ENCODE measurements at regions not wholly inside any gene's neighbourhood (a gene's known extent, or its start where the extent isn't known, plus 50 kb on each side); places are given as distances from the start of the nearest gene placed in this dataset.
"Not testable (repeated sequence)": the region's sequence is repeated elsewhere in the genome, so short reads cannot be mapped to it uniquely, and the experiment has no call there.

DNA sequence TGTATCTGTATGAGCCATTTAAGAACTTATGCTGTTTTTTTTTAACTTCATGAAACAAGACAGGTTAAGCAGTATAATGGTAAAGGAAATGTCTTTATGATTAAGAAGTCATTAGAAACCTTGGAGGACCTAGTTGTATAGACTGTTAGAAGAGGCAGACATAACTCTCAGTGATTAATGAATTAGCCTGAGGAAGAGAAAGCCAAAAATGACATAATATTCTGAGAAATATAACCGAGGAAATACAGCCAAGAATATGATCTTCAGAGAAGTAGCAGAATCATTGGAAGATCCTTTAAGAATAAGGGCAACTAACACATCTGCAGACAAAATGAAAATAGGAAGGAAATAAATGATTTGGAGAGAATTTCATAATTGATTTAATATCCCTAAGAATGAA lies 738.1 kb upstream of the NCAM2 start:
- DNase-seq (ENCODE audit: low read depth in 2 of 2) = no peak

DNA sequence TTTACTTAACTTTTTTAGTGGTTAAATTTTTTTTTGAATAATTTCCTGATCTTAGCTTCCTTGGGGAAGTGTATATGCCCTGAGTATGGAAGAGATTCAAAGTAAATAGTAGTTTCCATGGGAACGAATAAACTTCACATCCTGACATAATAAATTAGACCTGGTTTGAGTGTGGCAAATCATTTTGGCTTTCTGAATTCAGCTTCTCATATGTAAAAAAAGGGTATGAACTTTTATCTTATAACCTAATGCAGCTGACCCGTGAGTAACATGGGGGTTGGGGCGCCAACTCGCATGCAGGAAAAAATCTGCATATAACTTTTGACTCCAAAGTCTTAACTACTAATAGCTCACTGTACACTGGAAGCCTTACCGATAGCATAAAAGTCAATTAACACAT lies 736.8 kb upstream of the NCAM2 start:
- DNase-seq (ENCODE audit: low read depth in 2 of 2) = no peak

- DNase-seq (ENCODE audit: low read depth in 2 of 2) = no peak
Measured at GRCh38 chr21:20265707-20266440, 732.3 kb upstream of the NCAM2 start.

DNA sequence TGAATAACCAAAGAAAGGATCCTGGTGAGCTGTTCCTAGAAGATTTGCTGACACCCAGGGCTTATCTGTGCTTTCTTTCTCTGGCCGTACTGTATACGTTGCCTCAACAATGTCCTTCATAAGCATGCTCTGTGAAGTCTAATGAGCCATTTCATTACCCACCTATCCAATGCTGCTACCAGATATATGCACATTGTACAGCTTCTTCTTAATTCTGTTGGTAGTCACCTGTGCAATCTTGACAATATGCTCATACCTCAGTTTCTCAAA lies 731.8 kb upstream of the NCAM2 start:
- DNase-seq (ENCODE audit: low read depth in 2 of 2) = no peak

DNA sequence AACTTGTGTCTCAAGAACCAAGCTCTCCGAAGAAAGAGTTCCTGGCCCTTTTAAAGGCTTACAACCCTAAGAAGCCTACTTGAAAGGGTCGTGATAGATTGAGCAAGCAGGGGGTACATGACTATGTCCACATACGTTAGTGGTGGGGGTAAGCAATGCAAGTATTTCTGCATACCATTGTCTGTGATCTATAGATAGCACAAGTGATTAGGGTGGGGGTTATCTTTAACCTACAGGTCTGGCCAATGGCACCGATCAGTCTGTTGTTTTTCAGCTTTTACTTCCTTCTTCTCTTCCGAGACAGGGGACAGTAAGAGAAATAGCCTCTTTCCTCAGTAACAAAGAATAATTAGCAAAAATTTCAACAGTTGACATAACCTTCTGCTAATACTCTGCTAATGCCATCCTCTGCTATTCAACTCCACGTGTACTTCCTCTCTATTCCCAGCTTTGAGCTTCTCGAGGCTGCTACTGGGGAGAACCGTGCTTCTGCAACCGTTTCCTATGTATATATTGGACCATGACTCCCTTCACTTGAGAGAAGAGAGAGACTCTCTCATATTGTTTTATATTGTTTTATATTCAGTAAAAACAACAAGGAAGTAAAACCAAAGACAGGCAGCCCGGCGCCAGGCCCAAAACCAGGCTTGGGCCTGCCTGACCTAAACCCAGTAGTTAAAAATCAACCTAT lies 727.7 kb upstream of the NCAM2 start:
- no peak for DNase-seq (ENCODE audit: low read depth in 2 of 2)

- no peak for DNase-seq (ENCODE audit: low read depth in 2 of 2)
Measured at GRCh38 chr21:20272791-20273362, 725.3 kb upstream of the NCAM2 start.

DNA sequence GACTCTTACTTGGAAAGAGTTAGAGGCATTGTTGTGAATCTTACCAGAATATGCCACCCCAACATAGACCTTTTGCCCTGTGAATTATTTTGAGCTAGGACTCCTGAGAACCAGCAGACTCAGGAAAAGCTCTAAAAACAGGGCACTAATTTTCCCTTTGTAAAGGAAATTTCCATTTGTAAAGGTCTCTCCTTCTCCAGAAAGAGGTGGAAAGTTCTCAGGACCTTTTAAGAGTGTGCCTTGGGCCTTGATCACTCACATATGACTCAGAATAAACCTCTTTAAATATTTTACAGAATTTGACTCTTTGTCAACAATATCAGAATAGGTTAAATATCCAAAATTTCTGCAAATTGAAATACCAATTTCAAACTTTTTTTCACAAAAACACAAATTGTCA lies 721.8 kb upstream of the NCAM2 start:
- no peak for DNase-seq (ENCODE audit: low read depth in 2 of 2)

DNA sequence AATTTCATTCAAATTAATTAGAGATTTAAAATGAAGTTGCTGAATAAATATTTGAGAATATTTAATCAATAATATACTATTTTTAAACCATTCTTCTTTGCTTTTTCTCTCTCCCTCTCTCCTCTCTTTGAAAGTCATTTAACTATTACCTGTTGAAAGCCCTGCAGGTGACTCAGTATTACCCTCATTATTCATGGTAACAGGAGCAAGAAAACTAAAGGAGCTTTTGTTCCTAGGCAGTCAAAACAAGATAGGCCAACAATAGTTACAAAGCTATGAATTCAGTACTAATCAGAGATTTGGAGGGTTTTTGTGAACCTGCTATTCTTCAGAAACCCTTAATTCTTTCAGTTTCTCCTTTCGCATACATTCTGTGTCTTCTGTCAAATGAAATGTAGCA lies 721.3 kb upstream of the NCAM2 start:
- no peak for DNase-seq (ENCODE audit: low read depth in 2 of 2)

DNA sequence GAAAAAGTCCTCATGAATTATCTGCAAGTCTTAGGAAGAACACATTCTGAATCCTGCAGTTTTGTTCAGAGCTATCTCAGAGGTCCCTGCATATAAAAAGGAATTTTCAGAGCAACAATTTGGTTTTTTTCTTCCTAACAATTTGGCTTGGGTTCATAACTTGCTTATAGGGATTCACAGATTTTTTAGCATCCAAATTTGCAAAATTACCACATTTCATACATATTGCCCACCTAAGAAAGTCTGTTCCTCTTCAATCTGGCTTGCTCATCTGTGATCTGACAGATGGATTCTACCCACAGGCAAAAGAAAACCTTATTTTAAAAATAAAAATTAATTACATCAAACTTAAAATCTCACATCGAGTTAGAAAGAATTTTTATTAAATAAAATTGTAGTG lies 714.4 kb upstream of the NCAM2 start:
- DNase-seq (ENCODE audit: low read depth in 2 of 2) = no peak

DNA sequence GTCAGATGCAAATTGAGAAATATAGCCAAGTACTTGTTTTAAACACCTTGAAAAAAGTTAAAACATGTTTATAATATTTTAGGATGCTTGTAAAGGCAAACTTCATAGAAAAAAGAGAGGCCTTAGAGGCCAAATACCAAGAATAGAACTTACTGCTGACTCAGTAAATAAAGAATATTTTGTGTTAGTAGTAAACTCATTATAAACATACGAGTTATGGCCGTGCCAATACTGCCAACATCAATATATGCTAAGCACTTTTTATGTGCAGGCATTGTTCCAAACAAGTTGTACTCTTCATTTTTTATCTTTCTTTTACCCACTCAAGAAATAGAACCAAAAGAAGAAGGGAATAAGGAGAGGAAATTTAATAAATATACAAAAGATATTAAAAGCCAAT lies 705.9 kb upstream of the NCAM2 start:
- DNase-seq (ENCODE audit: low read depth in 2 of 2) = no peak

DNA sequence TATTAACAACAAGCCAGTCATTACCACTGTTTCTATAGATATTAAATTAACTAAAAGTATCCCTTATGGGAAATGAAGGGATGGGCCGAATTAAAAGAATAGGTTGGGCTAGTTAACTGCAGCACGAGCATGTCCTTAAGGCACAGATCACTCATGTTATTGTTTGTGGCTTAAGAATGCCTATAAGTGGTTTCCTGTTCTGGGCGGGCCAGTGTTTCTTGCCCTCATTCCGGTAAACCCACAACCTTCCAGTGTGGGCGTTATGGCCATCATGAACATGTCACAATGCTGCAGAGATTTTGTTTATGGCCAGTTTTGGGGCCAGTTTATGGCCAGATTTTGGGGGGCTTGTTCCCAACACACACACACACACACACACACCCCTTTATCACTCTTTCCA lies 705.4 kb upstream of the NCAM2 start:
- not testable (repeated sequence) for DNase-seq (ENCODE audit: low read depth in 2 of 2)

GRCh38 chr21:20301395-20301794 lies 696.8 kb upstream of the NCAM2 start:
- no peak for DNase-seq (ENCODE audit: low read depth in 2 of 2)

GRCh38 chr21:20302084-20302483 lies 696.1 kb upstream of the NCAM2 start:
- DNase-seq (ENCODE audit: low read depth in 2 of 2) = no peak

GRCh38 chr21:20306836-20307235 lies 691.4 kb upstream of the NCAM2 start:
- DNase-seq (ENCODE audit: low read depth in 2 of 2) = no peak

GRCh38 chr21:20308586-20309315 lies 689.5 kb upstream of the NCAM2 start:
- no peak for DNase-seq (ENCODE audit: low read depth in 2 of 2)

GRCh38 chr21:20311234-20311787 lies 686.9 kb upstream of the NCAM2 start:
- DNase-seq (ENCODE audit: low read depth in 2 of 2) = no peak

- DNase-seq (ENCODE audit: low read depth in 2 of 2) = no peak
Measured at GRCh38 chr21:20313013-20313412, 685.2 kb upstream of the NCAM2 start.

DNA sequence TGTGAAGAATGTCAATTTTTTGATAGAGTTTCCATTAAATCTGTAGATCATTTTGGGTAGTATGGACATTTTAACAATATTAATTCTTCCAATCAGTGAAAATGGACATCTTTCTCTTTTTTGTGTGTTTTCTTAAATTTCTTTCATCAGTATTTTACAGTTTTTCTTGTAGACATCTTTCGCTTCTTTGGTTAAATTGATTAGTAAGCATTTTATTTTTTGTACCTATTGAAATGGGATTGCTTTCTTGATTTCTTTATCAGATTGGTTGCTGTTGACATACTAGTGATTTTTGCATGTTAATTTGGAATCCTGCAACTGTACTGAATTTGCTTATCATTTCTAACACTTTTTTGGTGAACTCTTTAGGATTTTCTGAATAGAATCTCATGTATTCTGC lies 683.2 kb upstream of the NCAM2 start:
- no peak for DNase-seq (ENCODE audit: low read depth in 2 of 2)

DNA sequence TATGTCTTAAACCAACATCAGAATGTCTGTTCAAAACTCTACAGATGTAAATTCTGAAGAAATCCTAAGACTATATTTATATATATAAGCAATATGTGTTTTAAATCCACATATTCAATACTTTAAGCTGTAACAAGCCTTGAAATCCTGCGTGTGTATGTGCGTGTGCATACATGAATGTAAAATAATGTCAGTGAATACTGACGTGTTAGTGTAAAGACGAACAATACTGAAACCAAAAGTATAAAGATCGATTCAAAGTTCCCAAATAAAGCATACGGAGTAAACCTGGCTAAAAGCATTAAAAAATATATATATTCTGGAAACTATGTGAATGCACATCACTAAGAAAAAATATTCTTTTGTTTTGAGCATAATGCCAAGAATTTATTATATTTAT lies 668.6 kb upstream of the NCAM2 start:
- no peak for DNase-seq (ENCODE audit: low read depth in 2 of 2)

- DNase-seq (ENCODE audit: low read depth in 2 of 2) = no peak
Measured at GRCh38 chr21:20330652-20331051, 667.6 kb upstream of the NCAM2 start.

GRCh38 chr21:20334585-20334984 lies 663.6 kb upstream of the NCAM2 start:
- no peak for DNase-seq (ENCODE audit: low read depth in 2 of 2)

- DNase-seq (ENCODE audit: low read depth in 2 of 2) = no peak
Measured at GRCh38 chr21:20341431-20341830, 656.8 kb upstream of the NCAM2 start.

- DNase-seq (ENCODE audit: low read depth in 2 of 2) = no peak
Measured at GRCh38 chr21:20343186-20343585, 655.0 kb upstream of the NCAM2 start.

Measured in stimulated activated CD8-positive, alpha-beta memory T cell treated with anti-CD3 and anti-CD28 coated beads, Interleukin-2, amount 100 ng/mL, for 48 hours (primary cell).